ENCODE measurements at regions not wholly inside any gene's neighbourhood (a gene's known extent, or its start where the extent isn't known, plus 50 kb on each side); places are given as distances from the start of the nearest gene placed in this dataset.

GRCh38 chr19:30167206-30167868, 204.8 kb upstream of the ZNF536 start:
- TF ChIP-seq CTCF (IDR thresholded peaks at IDR 0.05): no peak
- no peak for TF ChIP-seq ZFX (IDR thresholded peaks at IDR 0.05; ENCODE audit: borderline replicate concordance)
